ENCODE measurements at regions not wholly inside any gene's neighbourhood (a gene's known extent, or its start where the extent isn't known, plus 50 kb on each side); places are given as distances from the start of the nearest gene placed in this dataset.
"Not testable (repeated sequence)": the region's sequence is repeated elsewhere in the genome, so short reads cannot be mapped to it uniquely, and the experiment has no call there.

DNA sequence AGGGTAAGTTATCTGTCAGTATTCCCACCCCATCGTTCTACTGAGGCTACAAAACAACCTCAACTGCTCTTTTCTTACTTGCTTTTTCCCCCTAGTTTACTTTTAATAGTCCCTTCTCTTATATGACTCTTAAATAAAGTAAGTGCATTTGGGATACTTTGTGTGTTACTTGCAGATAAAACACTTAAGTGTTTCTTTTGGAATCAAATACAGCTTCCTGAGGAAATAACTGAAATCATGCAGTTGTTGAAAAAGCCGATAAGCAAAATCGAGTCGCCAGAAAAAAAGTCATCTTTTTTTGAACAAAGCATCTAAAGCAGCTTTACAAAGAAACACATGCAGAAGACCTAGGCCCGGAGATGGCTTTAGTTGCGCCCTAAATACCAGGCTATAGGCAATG, 53.5 kb upstream of the EPB41L4A start:
- no peak for DNase-seq (ENCODE audit: low spot score)

DNA sequence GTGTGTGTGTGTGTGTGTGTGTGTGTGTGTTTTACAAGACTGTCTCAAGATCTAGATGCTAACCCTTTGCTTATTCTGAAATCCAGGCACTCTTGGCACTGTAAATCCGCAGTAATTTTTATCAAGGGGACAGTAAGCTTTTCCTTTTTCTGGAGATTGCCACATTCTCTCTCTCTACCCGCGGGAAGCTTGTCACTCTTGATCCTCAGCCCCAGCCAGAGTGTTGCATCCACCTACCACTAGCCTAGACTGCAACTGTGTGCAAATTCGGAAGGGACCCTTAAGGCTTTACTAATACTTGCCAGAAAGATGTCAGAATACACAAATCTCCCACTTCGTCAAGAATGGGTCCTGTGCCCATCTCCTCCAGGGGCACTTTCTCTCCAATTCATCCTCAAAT, 54.9 kb upstream of the EPB41L4A start:
- no peak for DNase-seq (ENCODE audit: low spot score)

DNA sequence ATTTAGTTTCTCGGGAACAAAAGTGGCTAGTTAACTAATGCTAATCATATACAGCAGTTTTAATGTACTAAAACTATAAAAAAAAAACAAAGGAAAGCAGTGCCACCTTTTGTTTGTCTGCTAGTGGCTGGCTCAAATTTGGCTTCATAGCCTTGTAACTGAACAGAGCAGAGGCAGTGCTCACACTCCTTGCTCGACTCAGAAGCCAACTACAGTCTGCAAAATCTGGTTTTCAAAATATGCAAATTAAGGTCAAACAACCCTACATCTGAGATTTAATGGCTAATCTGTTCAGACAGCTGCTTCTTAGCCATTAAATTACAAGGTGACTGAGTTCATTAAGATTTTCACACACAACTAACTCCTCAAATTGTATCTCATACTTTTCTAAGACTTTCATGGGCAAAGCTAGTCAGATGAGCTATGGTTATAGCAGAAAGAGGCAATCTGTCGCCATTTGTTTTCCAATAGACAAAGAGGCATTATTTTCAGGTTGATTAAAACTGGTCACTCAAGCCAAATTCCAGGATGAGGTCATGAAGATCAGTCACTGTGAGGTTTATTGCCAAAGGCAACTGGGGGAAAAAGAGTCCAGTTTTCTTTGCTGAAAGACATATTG, 56.8 kb upstream of the EPB41L4A start:
- DNase-seq (ENCODE audit: low spot score) = no peak

DNA sequence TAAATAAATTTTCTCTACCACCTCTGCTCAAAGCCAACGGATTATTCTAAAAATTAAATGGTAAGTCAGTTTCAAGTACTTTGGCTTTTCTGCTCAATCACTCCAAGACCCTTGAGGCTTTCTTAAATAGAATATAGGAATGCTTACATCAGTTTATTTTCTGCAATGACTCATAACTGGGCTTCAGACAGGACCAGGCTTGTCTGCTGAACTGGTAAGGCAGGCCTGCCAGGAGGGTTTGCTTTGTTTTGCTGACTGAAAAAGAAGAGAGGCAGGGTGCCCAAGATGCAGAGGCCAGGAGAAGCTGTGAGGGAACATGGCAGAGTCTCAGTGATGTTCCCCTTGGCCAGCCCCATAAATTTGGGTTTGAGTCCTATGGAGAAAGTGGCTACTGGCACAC, 60.3 kb upstream of the EPB41L4A start:
- DNase-seq (ENCODE audit: low spot score) = no peak

DNA sequence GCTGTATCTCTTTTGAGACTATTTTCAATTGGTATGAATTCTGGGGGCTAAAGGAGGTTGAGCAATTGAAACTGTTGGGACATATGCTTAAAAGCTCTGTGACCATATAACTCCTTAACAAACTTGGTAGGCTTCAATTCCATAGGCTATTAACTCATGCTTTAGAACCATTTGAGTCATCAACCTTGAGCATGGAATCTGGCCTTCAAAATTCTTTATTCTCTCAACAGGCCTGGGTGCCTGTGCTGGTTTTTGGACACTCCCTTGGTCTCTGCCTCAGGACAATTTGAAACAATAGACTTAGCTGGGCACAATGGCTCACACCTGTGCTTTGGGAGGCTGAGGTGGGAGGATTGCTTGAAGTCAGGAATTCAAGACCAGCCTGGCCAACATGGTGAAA, 61.4 kb upstream of the EPB41L4A start:
- DNase-seq (ENCODE audit: low spot score) = no peak

DNA sequence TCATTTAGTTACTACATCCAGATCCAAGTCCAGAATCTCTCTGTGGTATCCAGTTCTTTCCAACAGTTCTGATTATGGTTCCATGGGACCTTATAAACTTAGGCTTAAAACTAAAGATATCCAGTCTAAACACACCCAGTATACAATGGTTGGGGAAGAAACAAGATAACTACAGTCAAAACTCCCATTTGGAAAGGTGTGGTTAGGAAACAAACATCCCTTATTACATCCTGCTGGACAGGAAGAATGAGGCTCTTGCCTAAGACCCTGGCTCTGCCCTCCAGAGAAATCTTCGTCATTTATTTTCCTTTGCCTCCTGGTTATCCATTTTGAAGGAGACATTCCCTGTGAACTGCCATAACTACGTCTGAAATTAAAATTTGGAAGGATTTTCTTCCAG, 64.6 kb upstream of the EPB41L4A start:
- no peak for DNase-seq (ENCODE audit: low spot score)

DNA sequence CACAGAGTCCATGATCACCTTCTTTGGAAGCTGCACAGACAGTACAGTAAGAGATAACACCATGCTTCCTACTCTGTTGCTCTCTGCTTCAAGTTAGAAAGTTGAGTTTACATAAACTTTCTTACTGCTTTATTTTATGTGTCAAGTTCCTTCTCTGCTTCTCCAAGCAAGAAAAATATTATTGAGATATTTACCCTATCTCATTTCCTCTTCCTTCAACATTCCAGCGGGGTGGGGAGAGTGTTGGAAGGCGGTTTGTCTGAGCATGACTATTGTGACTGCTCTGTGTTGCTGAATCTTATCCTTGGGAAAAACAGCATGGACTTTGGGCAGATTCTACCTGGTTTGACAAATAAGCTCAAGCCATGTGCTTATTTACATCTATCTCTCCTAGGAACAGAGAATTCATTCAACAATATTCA, 66.9 kb upstream of the EPB41L4A start:
- no peak for DNase-seq (ENCODE audit: low spot score)

DNA sequence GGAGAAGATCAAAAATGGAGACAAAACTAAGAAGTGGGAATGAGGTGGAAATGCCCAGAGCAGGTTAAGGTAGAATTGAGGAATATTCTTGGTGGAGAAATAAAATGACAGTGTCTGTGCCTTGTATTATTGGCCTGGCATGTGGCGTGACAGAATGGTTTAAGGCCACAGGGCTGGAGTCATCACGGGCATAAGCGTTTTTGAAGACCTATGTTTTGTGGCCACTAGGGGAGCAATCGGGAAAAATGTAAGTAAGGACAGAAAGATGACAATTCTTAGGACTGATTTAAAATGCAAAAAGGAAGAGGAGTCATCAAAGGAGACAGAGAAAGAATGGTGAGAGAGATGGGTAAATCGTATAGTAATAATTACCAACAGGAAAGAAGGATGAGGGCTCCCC, 72.2 kb upstream of the EPB41L4A start:
- peak; percentile 46 for DNase-seq (ENCODE audit: low spot score)

DNA sequence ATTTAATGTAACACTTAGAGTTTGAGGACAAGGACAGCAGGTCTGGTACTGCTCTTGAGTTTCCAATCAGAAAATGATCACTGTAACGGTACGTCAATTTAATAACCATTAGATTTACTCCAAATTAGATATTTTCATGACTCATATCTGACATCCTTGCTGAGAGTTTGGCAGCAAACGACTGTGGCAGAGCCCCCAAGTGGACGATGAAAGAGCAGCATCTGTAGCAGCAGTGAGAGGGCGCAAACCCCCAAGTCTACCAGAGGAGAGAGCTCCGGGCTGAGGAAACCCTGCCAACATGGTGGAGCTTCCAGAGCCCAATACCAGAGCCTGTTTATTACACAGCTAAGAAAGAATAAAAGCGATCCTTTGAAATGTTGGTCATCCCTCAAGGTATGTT, 73.2 kb upstream of the EPB41L4A start:
- DNase-seq (ENCODE audit: low spot score) = peak; percentile 84

DNA sequence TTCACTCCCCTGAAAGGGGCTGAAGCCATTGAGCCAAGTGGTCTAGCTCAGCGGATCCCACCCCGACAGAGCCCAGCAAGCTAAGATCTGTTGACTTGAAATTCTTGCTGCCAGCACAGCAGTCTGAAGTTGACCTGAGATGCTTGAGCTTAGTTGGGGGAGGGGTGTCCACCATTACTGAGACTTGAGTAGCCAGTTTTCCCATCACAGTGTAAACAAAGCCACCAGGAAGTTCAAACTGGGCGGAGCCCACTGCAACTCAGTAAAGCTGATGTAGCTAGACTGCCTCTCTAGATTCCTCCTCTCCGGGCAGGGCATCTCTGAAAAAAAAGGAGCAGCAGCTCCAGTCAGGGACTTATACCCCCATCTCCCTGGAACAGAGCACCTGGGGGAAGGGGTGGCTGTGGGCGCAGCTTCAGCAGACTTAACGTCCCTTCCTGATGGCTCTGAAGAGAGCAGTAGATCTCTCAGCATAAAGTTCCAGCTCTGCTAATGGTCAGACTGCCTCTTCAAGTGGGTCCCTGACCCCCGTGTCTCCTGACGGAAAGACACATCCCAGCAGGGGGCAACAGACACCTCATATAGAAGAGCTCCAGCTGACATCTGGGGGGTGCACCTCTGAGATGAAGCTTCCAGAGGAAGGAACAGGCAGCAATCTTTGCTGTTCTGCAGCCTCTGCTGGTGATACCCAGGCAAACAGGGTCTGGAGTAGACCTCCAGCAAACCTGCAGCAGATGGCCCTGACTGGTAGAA, 84.8 kb upstream of the EPB41L4A start:
- not testable (repeated sequence) for DNase-seq (ENCODE audit: low spot score)

DNA sequence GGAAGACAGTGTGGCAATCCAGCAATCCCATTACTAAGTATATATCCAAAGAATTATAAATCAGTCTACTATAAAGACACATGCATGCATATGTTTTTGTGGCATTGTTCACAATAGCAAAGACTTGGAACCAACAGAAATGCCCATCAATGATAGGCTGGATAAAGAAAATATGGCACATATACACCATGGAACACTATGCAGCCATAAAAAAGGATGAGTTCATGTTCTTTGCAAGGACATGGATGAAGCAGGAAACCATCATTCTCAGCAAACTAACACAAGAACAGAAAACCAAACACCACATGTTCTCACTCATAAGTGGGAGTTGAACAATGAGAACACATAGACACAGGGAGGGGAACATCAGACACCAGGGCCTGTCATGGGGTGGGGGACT, 90.0 kb upstream of the EPB41L4A start:
- DNase-seq (ENCODE audit: low spot score) = not testable (repeated sequence)

DNA sequence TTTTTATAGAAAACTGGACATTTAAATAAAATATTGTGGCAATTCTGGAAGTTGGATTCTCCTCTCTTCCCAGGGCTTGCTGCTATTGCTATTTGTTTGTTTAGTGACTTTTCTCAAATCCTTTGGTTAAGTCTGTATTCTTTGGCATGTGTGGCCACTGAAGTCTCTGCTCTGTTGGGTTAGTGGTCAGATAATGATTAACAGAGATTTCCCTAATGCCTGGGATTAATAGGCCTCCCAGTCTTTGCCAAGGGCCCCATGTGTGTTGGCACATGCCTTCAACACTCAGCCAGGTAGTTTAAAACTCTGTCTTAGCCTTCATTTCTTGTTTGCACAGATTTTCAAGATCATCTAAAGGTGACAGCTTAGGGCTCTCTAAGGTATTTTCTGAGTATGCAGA, 92.8 kb upstream of the EPB41L4A start:
- no peak for DNase-seq (ENCODE audit: low spot score)

DNA sequence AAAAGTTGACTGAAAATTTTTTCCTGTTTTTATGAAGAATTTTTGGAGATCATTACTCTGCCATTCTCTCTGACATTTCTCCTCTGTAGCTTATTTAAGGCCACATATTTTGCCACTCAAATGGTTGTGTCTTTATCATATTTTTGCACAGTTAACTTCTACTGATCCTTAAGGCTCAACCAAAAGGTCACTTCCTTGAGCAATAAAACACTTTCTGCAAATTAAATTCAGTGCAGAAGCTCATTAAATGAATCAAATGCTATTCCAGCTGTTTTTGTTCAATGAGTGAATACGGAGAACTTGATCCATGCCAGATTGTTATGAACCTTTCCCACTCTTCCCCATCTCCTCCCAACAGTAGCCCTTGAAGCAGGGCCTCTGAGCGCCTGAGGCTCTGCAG, 93.8 kb upstream of the EPB41L4A start:
- no peak for DNase-seq (ENCODE audit: low spot score)

DNA sequence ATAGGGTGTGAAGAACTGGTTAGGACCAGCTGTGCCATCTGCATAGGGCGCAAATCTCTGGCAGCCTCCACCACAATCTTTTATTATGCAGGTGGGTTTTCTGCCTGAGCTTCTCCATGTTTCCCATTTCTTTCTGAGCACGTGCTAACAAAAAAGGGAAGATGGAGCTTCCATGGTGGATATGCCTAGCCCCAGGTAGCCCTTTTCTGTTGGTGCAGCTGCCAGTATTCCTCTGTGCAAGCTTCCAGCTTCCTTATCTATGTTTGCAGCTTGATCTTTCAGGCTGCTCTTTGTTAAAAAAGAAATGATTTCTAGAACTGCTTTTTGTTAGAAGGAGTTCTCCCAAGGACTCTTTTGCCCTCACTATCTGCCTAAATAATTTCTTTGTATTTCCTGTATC, 95.0 kb upstream of the EPB41L4A start:
- no peak for DNase-seq (ENCODE audit: low spot score)

DNA sequence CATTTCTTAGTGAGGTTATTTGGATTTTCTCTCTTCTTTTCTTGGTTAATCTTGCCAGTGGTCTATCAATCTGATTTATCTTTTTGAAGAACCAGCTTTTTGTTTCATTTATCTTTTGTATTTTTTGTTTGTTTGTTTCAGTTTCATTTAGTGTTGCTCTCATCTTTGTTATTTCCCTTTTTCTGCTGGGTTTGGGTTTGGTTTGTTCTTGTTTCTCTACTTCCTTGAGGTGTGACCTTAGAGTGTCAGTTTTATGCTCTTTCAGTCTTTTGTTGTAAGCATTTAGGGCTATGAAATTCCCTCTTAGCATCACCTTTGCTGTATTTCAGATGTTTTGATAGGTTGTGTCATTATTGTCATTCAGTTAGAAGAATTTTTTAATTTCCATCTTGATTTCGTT, 101.4 kb upstream of the EPB41L4A start:
- not testable (repeated sequence) for DNase-seq (ENCODE audit: low spot score)

DNA sequence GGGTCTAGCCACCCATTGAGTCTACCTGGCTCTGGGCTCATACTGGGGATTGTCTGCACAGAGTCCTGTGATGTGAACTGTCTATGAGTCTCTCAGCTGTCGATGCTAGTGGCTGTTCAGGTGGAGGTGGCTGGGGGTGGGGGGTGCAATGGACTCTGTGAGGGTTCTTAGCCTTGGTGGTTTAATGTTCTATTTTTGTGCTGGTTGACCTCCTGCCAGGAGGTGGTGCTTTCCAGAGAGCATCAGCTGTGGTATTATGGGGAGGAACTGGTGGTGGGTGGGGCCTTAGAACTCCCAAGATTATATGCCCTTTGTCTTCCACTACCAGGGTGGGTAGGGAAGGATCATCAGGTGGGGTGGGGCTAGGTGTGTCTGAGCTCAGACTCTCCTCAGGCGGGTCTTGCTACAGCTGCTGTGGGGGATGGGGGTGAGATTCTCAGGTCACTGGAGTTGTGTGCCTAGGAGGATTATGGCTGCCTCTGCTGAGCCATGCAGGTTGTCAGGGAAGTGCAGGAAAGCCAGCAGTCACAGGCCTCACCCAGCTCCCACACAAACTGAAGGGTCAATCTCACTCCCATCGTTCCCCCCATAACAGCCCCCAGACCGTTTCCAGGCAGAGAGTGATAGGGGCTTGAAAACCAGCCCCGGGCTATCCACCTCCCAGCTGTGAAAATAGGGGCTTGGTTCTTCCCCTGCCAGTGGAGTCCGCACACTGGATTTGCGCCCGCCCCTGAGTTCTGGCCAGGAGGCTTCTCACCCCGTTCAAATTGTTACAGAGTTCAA, 104.0 kb upstream of the EPB41L4A start:
- DNase-seq (ENCODE audit: low spot score) = not testable (repeated sequence)

DNA sequence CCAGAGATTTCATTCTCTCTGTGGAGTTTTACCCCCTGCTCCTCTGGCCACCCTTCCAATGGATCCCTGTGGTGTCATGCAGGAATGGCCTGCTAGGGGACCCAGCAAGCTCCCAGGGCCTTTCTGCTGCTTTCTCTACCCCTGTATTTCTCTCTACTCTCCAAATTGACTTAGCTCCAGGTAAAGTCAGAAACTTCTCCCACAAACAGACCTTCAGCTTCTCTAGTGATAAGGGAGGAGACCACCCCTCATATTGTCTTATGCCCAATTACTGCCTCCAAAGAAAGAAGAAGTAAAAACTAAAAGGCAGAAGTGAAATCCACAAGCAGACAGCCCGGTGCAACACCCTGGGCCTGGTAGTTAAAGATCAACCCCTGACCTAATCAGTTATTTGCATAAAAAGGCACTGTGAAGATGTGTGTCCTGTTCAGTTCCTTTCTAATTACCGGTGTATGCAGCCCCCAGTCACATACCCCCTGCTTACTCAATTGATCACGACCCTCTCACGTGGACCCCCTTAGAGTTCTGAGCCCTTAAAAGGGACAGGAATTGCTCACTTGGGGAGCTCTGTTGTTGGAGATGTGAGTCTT, 104.7 kb upstream of the EPB41L4A start:
- not testable (repeated sequence) for DNase-seq (ENCODE audit: low spot score)

DNA sequence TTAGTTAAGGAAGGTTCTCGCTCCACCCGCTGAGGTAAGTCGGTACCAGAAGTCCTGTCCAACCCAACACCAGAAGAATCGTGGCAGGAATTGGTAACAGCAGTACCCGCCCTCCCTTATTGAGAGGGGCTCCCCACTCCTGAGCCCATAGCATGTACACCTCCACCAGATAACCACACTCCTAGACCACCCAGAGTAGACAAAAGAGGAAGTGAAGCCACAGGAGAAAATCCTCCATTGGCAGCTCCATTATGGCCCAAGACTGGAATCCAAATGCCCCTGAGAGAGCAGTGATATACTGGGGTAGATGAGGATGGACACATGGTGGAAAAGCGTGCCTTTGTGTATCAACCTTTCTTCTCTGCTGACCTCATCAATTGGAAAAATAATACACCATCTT, 106.1 kb upstream of the EPB41L4A start:
- DNase-seq (ENCODE audit: low spot score) = no peak

DNA sequence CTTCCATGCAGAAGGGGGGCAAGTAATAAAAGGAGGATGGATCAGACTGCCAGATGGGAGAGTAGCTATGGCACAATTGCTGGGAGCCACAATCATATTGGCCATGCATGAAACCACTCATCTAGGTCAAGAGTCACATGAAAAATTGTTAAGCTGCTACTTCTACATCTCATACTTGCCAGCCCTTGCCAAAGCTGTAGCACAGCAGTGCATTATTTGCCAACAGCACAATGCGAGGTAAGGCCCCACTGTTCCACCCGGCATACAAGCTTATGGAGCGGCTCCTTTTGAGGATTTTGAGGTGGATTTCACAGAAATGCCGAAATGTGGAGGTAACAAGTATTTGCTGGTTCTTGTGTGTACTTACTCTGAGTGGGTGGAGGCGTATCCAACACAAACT, 109.9 kb upstream of the EPB41L4A start:
- no peak for DNase-seq (ENCODE audit: low spot score)

DNA sequence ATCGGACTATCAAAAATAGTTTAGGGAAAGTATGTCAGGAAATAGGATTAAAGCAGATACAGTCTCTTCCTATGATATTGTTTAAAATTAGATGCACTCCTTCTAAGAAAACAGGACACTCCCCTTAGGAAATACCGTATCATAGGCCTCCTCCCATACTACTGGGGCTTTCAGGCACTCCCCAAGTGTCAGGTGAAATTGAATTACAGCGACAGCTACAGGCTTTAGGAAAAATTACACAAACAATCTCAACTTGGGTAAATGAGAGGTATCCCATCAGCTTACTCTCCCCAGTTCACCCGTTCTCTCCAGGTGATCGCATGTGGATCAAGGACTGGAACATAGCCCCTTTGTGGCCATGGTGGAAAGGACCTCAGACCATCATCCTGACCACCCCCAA, 110.4 kb upstream of the EPB41L4A start:
- peak; percentile 19 for DNase-seq (ENCODE audit: low spot score)

DNA sequence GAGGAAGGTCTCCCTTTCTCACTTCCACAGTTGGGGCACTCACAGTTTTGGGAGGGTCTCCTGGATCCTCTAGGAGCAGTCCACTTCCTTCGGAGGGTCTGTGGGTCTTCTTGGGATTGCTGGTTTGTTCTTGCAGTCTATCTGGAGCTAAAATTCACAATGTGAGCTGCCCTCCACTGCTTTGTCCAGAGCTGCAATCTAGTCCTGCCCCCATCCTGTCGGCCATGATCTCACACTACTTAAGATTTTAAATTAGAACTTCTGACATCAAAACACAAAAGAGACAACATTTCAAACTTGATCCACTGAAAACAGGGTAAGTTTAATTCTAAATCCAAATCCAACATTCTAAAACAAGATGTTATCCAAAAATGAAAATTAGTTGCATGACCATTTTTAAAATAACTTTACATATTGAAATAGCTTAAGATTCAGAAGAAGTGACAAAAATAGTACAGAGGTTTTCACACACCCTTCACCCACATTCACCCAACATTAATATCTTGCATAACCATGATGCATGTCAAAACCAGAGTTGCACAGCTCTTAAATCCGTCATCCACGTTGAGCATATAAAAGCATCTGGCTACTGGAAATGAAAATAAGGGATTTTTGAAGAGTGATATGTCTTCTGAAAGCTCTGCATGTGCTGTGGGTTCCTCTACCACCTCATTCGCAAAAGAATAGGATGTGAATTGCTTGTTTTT, 113.7 kb upstream of the EPB41L4A start:
- no peak for DNase-seq (ENCODE audit: low spot score)

DNA sequence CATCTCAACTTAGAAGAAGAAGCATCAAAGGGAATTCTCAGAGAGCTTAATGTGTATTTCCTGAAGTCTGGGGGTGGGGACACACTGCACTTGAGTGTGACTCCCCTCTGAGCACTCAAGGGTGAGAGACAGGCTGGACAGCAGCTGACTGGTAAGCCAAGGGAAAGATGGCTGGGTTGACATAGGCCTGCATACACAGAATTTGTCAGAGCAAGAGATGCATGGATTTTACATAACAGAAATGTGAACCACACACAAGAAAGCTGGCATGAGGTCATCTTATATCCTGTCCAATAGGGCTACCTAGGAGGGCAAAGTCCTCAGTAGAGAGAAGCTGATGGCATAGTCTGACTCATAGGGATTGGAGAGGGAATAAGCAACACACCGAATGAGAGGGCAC, 114.3 kb upstream of the EPB41L4A start:
- peak; percentile 87 for DNase-seq (ENCODE audit: low spot score)

Measured in RKO (cell line).